C1 segment of cervical spinal cord (tissue), 14 donors: ENCODE measurements at regions not wholly inside any gene's neighbourhood (a gene's known extent, or its start where the extent isn't known, plus 50 kb on each side); places are given as distances from the start of the nearest gene placed in this dataset.

Experiments
- DNase-seq, 14 donors: peaks; one replicate each; lab custom pipeline; 2025; lab: John Stamatoyannopoulos, UW

GRCh38 chr16:54417384-54417783 lies 130.8 kb upstream of the IRX3 start:
- DNase-seq = no peak

GRCh38 chr16:54414671-54415070 lies 128.1 kb upstream of the IRX3 start:
- DNase-seq = no peak

GRCh38 chr16:54412777-54413455 lies 126.3 kb upstream of the IRX3 start:
- no peak for DNase-seq

GRCh38 chr16:54412037-54412436 lies 125.5 kb upstream of the IRX3 start:
- DNase-seq = no peak

- no peak for DNase-seq
Measured at GRCh38 chr16:54411544-54411943, 125.0 kb upstream of the IRX3 start.

GRCh38 chr16:54409982-54410381 lies 123.4 kb upstream of the IRX3 start:
- no peak for DNase-seq

GRCh38 chr16:54407596-54407995 lies 121.0 kb upstream of the IRX3 start:
- no peak for DNase-seq

- DNase-seq = no peak
Measured at GRCh38 chr16:54405478-54405877, 118.9 kb upstream of the IRX3 start.

- DNase-seq = no peak
Measured at GRCh38 chr16:54403580-54403979, 117.0 kb upstream of the IRX3 start.

- no peak for DNase-seq
Measured at GRCh38 chr16:54402873-54403272, 116.3 kb upstream of the IRX3 start.

- no peak for DNase-seq
Measured at GRCh38 chr16:54402270-54402669, 115.7 kb upstream of the IRX3 start.

- no peak for DNase-seq
Measured at GRCh38 chr16:54400261-54400660, 113.7 kb upstream of the IRX3 start.

- DNase-seq = no peak
Measured at GRCh38 chr16:54398986-54399385, 112.4 kb upstream of the IRX3 start.

- no peak for DNase-seq
Measured at GRCh38 chr16:54397838-54398237, 111.3 kb upstream of the IRX3 start.

- no peak for DNase-seq
Measured at GRCh38 chr16:54397190-54397835, 110.7 kb upstream of the IRX3 start.

GRCh38 chr16:54389836-54390494 lies 103.4 kb upstream of the IRX3 start:
- no peak for DNase-seq

- no peak for DNase-seq
Measured at GRCh38 chr16:54385141-54385540, 98.6 kb upstream of the IRX3 start.

GRCh38 chr16:54381601-54382313 lies 95.2 kb upstream of the IRX3 start:
- no peak for DNase-seq

- DNase-seq = no peak
Measured at GRCh38 chr16:54375071-54375470, 88.5 kb upstream of the IRX3 start.

- no peak for DNase-seq
Measured at GRCh38 chr16:54373534-54374520, 87.2 kb upstream of the IRX3 start.
